ENCODE measurements at regions not wholly inside any gene's neighbourhood (a gene's known extent, or its start where the extent isn't known, plus 50 kb on each side); places are given as distances from the start of the nearest gene placed in this dataset.

DNA sequence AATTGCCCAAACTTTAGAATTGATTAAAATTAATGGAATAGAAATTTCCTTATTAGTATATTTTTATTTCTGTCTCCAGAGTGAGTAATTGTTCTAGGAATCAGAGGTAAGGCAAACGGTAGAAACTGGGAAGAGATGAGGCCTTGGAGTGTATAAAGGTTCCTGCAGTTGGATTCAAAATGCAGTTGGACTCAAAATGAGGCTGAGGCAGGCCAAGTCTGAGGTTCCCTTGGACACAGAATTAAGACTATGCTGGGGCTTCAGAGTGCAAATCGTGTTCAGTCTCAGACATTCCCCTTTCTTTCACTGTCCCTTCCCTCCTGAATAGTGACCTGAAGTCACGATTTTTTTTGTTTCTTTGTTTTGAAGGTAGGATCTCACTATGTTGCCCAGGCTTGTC is 746.9 kb upstream of the NRXN1 start:
- TF ChIP-seq, protein P1, sequence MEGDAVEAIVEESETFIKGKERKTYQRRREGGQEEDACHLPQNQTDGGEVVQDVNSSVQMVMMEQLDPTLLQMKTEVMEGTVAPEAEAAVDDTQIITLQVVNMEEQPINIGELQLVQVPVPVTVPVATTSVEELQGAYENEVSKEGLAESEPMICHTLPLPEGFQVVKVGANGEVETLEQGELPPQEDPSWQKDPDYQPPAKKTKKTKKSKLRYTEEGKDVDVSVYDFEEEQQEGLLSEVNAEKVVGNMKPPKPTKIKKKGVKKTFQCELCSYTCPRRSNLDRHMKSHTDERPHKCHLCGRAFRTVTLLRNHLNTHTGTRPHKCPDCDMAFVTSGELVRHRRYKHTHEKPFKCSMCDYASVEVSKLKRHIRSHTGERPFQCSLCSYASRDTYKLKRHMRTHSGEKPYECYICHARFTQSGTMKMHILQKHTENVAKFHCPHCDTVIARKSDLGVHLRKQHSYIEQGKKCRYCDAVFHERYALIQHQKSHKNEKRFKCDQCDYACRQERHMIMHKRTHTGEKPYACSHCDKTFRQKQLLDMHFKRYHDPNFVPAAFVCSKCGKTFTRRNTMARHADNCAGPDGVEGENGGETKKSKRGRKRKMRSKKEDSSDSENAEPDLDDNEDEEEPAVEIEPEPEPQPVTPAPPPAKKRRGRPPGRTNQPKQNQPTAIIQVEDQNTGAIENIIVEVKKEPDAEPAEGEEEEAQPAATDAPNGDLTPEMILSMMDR (IDR thresholded peaks at IDR 0.05; ENCODE audit: poor library complexity), result no peak
- TF ChIP-seq EZH2 (IDR thresholded peaks at IDR 0.05; ENCODE audit: borderline replicate concordance) (no peak), EZH2phosphoT487 (IDR thresholded peaks at IDR 0.05; ENCODE audit: low read depth, severe bottlenecking, unreplicated experiment) (no peak)
